ENCODE measurements at regions not wholly inside any gene's neighbourhood (a gene's known extent, or its start where the extent isn't known, plus 50 kb on each side); places are given as distances from the start of the nearest gene placed in this dataset.

GRCh38 chrY:15162211-15162610 is 637.9 kb downstream of the NLGN4Y start:
- DNase-seq, result no peak

GRCh38 chrY:15179890-15180289 is 655.6 kb downstream of the NLGN4Y start:
- DNase-seq, result no peak

GRCh38 chrY:15229056-15229455 is 704.7 kb downstream of the NLGN4Y start:
- no peak for DNase-seq

- no peak for DNase-seq
These were observed 715.3 kb downstream of the NLGN4Y start for GRCh38 chrY:15239596-15240132.

GRCh38 chrY:15259286-15259685 is 735.0 kb downstream of the NLGN4Y start:
- DNase-seq, result no peak

GRCh38 chrY:15286572-15286971 is 762.2 kb downstream of the NLGN4Y start:
- DNase-seq, result no peak

- no peak for DNase-seq
These were observed 765.5 kb downstream of the NLGN4Y start for GRCh38 chrY:15289821-15290220.

GRCh38 chrY:15292881-15293280 is 768.6 kb downstream of the NLGN4Y start:
- DNase-seq, result no peak

- DNase-seq, result no peak
These were observed 777.5 kb downstream of the NLGN4Y start for GRCh38 chrY:15301879-15302278.

- no peak for DNase-seq
These were observed 787.8 kb downstream of the NLGN4Y start for GRCh38 chrY:15312166-15312565.

- no peak for DNase-seq
These were observed 799.9 kb downstream of the NLGN4Y start for GRCh38 chrY:15324189-15324588.

- no peak for DNase-seq
These were observed 800.9 kb downstream of the NLGN4Y start for GRCh38 chrY:15325201-15325600.

- DNase-seq, result no peak
These were observed 802.3 kb downstream of the NLGN4Y start for GRCh38 chrY:15326673-15327072.

- no peak for DNase-seq
These were observed 804.5 kb downstream of the NLGN4Y start for GRCh38 chrY:15328848-15329247.

- no peak for DNase-seq
These were observed 819.2 kb downstream of the NLGN4Y start for GRCh38 chrY:15343522-15343921.

- no peak for DNase-seq
These were observed 821.3 kb downstream of the NLGN4Y start for GRCh38 chrY:15345471-15346155.

- no peak for DNase-seq
These were observed 825.0 kb downstream of the NLGN4Y start for GRCh38 chrY:15349351-15349750.

GRCh38 chrY:15355321-15355720 is 831.0 kb downstream of the NLGN4Y start:
- no peak for DNase-seq

- no peak for DNase-seq
These were observed 836.1 kb downstream of the NLGN4Y start for GRCh38 chrY:15360471-15360870.

- DNase-seq, result no peak
These were observed 840.7 kb downstream of the NLGN4Y start for GRCh38 chrY:15364996-15365395.

GRCh38 chrY:15368786-15369185 is 844.5 kb downstream of the NLGN4Y start:
- no peak for DNase-seq

- no peak for DNase-seq
These were observed 860.8 kb downstream of the NLGN4Y start for GRCh38 chrY:15385178-15385577.

GRCh38 chrY:15397556-15398280 is 873.4 kb downstream of the NLGN4Y start:
- DNase-seq, result no peak

- DNase-seq, result no peak
These were observed 878.1 kb downstream of the NLGN4Y start for GRCh38 chrY:15402451-15402850.

All from bone marrow (tissue), 2 donors.